HUES6 (cell line): ENCODE measurements at regions not wholly inside any gene's neighbourhood (a gene's known extent, or its start where the extent isn't known, plus 50 kb on each side); places are given as distances from the start of the nearest gene placed in this dataset.

ENCODE experiments used
- H3K27ac ChIP-seq: 2 replicates; pipeline ENCODE4 v1.7.0; 2013; ENCODE audit warnings: low read depth, mild to moderate bottlenecking, low read length, inconsistent platforms
- H3K27me3 ChIP-seq: 2 replicates; pipeline ENCODE4 v1.6.1; 2013; ENCODE audit warnings: low read length; ENCODE audit not compliant: control insufficient read depth, insufficient read depth
- H3K36me3 ChIP-seq: 2 replicates; pipeline ENCODE4 v1.6.1; 2013; ENCODE audit warnings: low read length; ENCODE audit not compliant: control insufficient read depth, insufficient read depth
- H3K4me1 ChIP-seq: 2 replicates; pipeline ENCODE4 v1.6.1; 2013; ENCODE audit warnings: low read length; ENCODE audit not compliant: control insufficient read depth, insufficient read depth
- H3K4me3 ChIP-seq: 2 replicates; pipeline ENCODE4 v1.5.1; 2013; ENCODE audit warnings: low read depth, low read length
- H3K9ac ChIP-seq: one replicate; pipeline ENCODE4 v1.6.1; 2013; ENCODE audit warnings: mild to moderate bottlenecking, low read length
- H3K9me3 ChIP-seq: 2 replicates; pipeline ENCODE4 v1.6.1; 2013; ENCODE audit warnings: low read depth, low read length; ENCODE audit not compliant: control insufficient read depth, insufficient read depth

DNA sequence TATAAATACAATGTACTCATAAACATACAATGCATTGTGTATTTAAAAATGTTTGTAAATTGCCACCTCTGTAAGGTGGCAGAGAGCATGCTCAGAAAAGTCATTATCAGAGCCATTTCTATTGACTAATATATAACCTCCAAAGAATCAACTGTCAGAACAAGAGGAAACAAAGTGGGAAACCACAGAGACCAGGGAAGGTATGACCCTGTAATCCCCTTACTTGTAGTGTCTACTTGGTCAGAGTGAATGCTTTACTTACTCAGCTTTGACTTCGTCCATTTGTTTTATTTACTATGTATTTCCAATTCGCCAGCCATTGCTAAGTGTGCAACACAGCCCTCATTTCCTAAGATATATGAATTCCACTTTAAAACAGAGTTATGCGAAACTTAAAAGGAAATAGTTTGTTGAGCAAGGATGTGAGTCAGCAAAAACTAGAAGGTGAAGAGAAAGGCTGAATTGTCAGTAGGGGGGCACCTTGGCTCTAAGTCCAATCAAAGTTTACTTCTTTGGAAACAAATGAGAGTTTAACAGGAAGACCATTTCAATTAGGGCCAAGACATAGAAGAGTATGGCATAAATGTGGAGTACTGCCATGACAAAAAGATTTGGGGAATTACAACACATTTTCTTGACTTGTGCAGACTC, 671.7 kb upstream of the PTBP2 start:
- no peak overlapping the region for H3K9ac ChIP-seq

DNA sequence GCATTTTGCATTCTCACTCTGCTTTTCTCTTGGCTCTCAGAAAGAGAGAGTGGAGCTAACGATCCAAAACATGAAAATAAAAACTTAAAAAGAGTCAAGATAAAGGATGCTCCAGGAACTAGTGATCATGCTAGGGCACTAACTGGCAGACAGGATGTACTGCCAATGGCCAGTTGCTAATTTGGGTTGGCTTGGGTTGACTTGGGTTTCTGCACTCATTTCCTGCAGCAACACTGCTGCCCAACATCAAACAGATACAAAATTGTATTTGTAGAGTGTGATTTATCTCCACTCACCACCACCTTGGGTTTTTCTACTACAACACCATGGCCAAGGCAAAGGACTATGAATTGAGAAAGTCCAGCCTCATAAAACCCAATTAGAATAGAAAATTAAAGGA, 662.3 kb upstream of the PTBP2 start:
- no peak overlapping the region for H3K4me3 ChIP-seq
- H3K4me1 ChIP-seq, result peaks cover 8% of the 10 kb centered on the region; the same call in 1 of the 2 replicates
- H3K27ac ChIP-seq, result no peak overlapping the region
- H3K9me3 ChIP-seq, result peaks cover 14% of the 10 kb centered on the region
- no peaks in the 10 kb centered on the region for H3K36me3 ChIP-seq
- H3K9ac ChIP-seq, result no peak overlapping the region
- H3K27me3 ChIP-seq, result no peaks in the 10 kb centered on the region

More for the DNA sequence above, 671.7 kb upstream of the PTBP2 start:
- no peak overlapping the region for H3K27ac ChIP-seq
- no peaks in the 10 kb centered on the region for H3K4me1 ChIP-seq
- H3K36me3 ChIP-seq, result no peaks in the 10 kb centered on the region
- H3K9me3 ChIP-seq, result no peaks in the 10 kb centered on the region
- no peak overlapping the region for H3K4me3 ChIP-seq
- no peaks in the 10 kb centered on the region for H3K27me3 ChIP-seq

DNA sequence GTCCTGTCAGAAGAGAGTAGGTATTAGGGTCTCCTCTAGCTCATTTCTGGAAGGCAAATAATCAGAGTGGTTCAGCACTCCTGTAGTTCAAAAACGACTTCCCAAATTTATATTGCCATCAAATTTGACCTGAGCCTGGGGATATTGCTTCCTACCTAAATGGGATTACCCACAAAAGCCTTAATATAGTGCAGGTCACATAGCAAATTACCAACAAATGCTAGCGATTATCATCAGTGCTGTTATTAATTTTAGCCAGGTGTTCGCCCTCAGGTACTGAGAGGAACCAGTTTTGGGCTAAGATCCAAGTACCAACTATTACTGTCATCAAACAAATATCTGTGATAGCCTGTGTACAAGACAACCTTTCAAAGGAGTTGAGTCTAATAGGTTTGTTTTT, 661.8 kb upstream of the PTBP2 start:
- Histone ChIP-seq H3K27ac (no peak overlapping the region), H3K4me3 (no peak overlapping the region), H3K9ac (no peak overlapping the region), H3K4me1 (peaks cover 8% of the 10 kb centered on the region; the same call in 1 of the 2 replicates), H3K36me3 (no peaks in the 10 kb centered on the region), H3K27me3 (no peaks in the 10 kb centered on the region), H3K9me3 (peaks cover 14% of the 10 kb centered on the region)

DNA sequence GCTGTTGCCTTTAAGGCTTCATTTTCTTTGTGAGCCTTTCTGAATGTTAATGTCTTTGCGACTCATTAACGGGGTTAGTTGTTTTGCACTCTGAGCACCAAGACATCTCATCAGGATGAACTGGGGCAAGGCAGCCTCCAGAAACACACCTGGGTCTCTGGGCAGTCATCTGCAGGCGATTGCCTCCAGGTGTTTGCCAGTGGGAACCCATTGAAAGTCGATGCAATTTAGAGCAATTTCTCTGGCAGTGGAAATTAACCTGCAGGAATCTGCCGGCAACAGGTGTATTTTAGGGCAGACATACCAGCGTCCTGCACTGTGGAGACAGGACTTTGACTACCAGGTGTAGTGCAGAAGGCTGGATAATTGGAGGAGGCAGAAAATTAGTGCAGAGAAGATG, 661.0 kb upstream of the PTBP2 start:
- Histone ChIP-seq H3K9me3 (peaks cover 17% of the 10 kb centered on the region), H3K36me3 (no peaks in the 10 kb centered on the region), H3K27ac (no peak overlapping the region), H3K27me3 (no peaks in the 10 kb centered on the region), H3K4me1 (peaks cover 8% of the 10 kb centered on the region; the same call in 1 of the 2 replicates), H3K9ac (no peak overlapping the region), H3K4me3 (no peak overlapping the region)

DNA sequence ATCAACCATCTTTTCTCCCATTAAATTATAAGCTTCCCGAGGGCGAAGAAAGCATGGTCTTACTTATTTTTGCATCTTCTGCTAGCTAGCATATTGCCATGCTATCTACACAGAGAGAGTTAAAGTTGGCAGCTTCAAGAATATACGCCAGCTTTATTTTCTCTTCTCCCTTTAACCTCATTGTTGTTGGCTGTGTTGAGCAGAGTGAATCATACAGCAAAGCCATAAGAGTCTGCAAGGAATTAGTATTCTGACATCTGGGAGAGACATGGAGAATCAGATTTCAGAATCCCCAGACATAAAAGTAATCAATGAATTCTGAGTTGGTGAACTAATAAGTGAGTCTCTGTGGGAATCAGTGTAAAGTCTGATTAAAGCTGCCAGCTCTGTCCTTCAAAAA, 649.6 kb upstream of the PTBP2 start:
- Histone ChIP-seq H3K36me3 (no peaks in the 10 kb centered on the region), H3K27me3 (no peaks in the 10 kb centered on the region), H3K9me3 (no peaks in the 10 kb centered on the region), H3K4me1 (no peaks in the 10 kb centered on the region), H3K9ac (no peak overlapping the region), H3K27ac (no peak overlapping the region), H3K4me3 (no peak overlapping the region)

DNA sequence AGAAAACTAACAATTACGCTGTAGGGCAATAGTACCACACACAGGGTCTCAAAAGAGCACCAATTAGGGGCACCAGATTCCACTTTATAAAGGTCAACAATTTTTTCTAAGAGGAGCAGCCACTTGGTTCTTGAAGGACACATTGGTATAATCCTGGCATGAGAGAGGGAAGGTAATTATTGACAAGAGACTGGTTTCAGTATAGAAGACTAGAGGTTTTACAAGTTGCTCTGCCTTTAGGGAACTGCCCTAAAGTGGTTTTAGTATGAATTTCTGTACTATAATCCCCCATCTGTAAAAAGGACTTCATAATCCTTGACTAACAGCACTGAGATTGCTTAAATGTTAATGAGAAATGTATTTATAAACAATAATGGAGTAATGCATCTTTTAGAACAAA, 648.5 kb upstream of the PTBP2 start:
- Histone ChIP-seq H3K36me3 (no peaks in the 10 kb centered on the region), H3K9me3 (no peaks in the 10 kb centered on the region), H3K4me1 (no peaks in the 10 kb centered on the region), H3K9ac (no peak overlapping the region), H3K27me3 (no peaks in the 10 kb centered on the region), H3K4me3 (no peak overlapping the region), H3K27ac (no peak overlapping the region)

DNA sequence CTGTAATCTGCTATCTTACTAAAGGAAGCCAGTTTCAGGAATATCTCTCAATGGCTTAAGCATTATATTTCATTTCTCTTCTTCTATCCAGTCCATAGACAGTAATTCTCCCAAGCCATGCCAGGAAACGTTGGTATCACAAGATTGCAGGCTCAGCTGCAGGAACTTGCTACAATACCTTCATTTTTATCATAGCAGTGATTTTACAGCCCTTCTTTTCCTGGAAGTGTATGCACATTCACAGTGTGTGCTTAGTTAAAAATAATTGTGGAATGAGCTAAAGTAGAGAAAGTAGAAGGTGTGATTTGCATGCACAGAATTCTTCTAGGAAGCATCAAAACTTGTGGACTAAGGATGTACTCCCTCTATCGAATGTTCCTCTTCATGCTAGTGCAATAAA, 647.2 kb upstream of the PTBP2 start:
- no peak overlapping the region for H3K9ac ChIP-seq
- H3K27ac ChIP-seq, result no peak overlapping the region
- H3K4me3 ChIP-seq, result no peak overlapping the region
- no peaks in the 10 kb centered on the region for H3K36me3 ChIP-seq
- no peaks in the 10 kb centered on the region for H3K9me3 ChIP-seq
- no peaks in the 10 kb centered on the region for H3K4me1 ChIP-seq
- no peaks in the 10 kb centered on the region for H3K27me3 ChIP-seq

DNA sequence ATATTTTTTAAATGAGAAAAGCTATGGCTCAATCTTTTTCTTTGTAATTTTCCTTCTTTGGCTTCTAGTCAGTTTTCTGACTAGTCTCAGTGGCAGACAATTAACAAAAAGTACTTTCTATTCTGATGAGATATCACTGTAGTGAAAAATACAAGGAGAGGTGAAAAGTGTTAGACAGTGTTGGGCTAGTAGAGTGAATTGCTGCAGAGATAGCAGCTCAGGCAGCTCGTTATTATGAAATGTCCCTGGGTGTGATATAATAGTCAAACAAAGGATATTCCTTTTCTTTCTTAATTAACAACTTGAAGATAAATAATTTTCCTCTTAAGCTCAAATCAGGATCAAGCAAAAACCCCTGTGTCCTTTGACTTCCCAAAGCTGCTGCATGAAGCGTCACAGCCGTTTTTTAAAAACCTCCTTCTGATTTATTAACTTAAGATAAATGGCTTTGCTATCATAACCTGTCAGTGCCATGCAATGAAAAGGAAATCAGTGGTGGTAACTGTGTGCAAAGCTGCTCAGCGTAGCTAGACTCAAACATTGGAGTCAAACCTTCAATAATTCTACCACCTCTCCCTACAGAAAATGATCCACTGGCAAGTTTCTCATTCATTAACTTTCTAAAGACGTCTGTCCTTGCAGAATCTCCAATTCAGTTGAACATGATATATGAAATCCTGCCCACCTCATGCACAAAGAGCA, 646.6 kb upstream of the PTBP2 start:
- no peaks in the 10 kb centered on the region for H3K36me3 ChIP-seq

DNA sequence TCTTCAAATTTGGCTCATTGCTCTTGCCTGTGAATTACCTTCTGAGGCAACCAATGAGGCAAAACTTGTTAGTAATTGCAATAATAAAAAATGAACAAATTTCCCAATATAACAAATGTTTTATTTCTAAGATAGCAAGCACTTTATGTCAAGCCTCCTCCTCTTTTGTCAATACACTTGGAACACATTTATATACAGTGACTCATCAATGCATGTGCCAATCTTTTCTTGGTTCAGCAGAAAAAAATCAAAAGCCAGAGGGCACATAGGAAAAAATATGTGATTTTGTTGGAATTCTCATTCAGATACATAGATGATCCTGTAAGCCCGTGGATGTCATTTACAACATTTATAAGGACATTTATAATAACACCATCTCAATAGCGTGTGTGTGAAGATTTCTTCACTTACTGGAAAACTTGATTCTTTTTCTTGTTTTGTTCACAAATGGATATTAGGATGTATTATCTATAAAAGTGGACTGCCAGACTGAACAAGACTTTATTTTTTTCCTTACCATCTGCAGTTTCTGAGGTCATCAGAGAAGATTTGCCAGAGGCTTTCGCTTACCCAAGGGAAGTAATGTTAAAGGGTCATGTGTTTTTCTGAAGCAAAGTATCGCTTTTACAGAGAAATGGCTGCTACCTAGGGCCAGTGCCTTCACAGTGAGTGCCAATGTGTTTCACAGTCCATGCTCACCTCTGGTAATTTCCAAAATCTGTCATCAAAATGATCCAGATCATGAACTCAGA, 645.7 kb upstream of the PTBP2 start:
- Histone ChIP-seq H3K9ac (no peak overlapping the region), H3K27me3 (no peaks in the 10 kb centered on the region), H3K27ac (no peak overlapping the region), H3K4me3 (no peak overlapping the region), H3K4me1 (no peaks in the 10 kb centered on the region), H3K9me3 (no peaks in the 10 kb centered on the region), H3K36me3 (no peaks in the 10 kb centered on the region)

More for the DNA sequence above, 646.6 kb upstream of the PTBP2 start:
- Histone ChIP-seq H3K27ac (no peak overlapping the region), H3K9me3 (no peaks in the 10 kb centered on the region), H3K4me3 (no peak overlapping the region), H3K27me3 (no peaks in the 10 kb centered on the region), H3K4me1 (no peaks in the 10 kb centered on the region), H3K9ac (no peak overlapping the region)

DNA sequence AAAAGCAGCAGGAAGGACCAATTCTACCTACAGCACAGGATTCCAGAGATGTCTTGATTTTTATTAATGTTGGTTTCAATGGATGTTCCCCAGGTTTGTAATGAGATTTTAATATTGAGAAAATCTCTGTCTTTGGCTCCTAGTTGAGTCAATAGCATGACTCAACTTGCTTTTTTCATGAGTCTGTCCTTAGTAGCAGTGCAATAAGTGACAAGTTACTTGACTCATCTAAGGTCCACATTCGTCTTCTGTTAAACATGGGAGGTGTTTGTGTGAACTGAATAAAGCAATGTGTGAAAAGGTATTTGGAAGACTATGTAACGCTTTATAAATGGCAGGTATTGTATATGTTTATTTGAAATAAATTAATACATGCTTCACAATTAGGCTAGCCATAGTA, 645.0 kb upstream of the PTBP2 start:
- Histone ChIP-seq H3K4me3 (no peak overlapping the region), H3K9ac (no peak overlapping the region), H3K4me1 (no peaks in the 10 kb centered on the region), H3K9me3 (no peaks in the 10 kb centered on the region), H3K36me3 (no peaks in the 10 kb centered on the region), H3K27me3 (no peaks in the 10 kb centered on the region), H3K27ac (no peak overlapping the region)

DNA sequence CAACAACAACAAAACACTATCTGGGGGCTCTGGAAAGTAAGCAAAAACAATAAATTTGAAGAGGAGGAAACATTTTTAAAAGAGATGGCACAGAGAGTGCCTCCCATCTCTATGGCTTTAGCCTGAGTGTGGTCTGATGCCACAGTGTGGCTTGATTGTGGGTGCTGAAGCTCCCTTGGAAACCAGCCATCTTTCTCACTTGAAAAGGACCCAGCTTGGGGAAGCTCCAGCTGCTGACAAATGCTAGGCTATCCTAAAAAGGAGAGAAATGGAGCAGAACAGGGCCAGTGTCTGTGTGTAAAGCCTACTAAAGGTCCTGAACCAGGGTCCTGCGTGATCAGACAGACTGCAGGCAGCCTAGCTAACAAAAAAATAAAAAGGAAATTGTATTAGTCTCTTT, 642.0 kb upstream of the PTBP2 start:
- Histone ChIP-seq H3K9ac (no peak overlapping the region), H3K4me3 (no peak overlapping the region), H3K36me3 (no peaks in the 10 kb centered on the region), H3K9me3 (no peaks in the 10 kb centered on the region), H3K4me1 (no peaks in the 10 kb centered on the region), H3K27ac (no peak overlapping the region), H3K27me3 (no peaks in the 10 kb centered on the region)
